OCI-LY1 (cell line): ENCODE measurements at regions not wholly inside any gene's neighbourhood (a gene's known extent, or its start where the extent isn't known, plus 50 kb on each side); places are given as distances from the start of the nearest gene placed in this dataset.

Experiments used
- CTCF ChIP-seq: fragments of 200-600 bp; sonication (generic), shearing (Covaris generic); IDR thresholded peaks from 2 replicates; pipeline ENCODE4 v1.5.1; 2017; ENCODE audit warnings: mild to moderate bottlenecking, antibody characterized with exemption, low read length, moderate library complexity, mixed read lengths
- EZH2 ChIP-seq: fragments of 200-600 bp; sonication (generic), shearing (Covaris generic); IDR thresholded peaks from 2 replicates; pipeline ENCODE4 v1.8.0; 2017; ENCODE audit warnings: borderline replicate concordance, mixed run types, mild to moderate bottlenecking, antibody characterized with exemption, low read length, moderate library complexity, mixed read lengths

- no peak for TF ChIP-seq CTCF
- no peak for TF ChIP-seq EZH2
Observed at GRCh38 chr7:3164380-3164792, 120.7 kb upstream of the CARD11 start.
